SK-N-SH (cell line): ENCODE measurements at regions not wholly inside any gene's neighbourhood (a gene's known extent, or its start where the extent isn't known, plus 50 kb on each side); places are given as distances from the start of the nearest gene placed in this dataset.
A peak's percentile ranks its signal among the peaks of the same experiment; 100 is the strongest.

Source experiments
- CTCF ChIA-PET: fragments of 300-600, 350-600 bp; formaldehyde crosslinking; extraction: SDS; loops from one replicate; lab custom pipeline; 2021; lab: Yijun Ruan, JAX
- POLR2A ChIA-PET: fragments of 350-600 bp; sonication (Branson Sonifier 250); formaldehyde crosslinking; extraction: SDS; loops from one replicate; lab custom pipeline; 2020; ENCODE audit warnings: antibody characterized with exemption, inconsistent platforms; lab: Yijun Ruan, JAX
- DNase-seq: peaks from one replicate; pipeline ENCODE4 v3.0.0; 2012
- H2AFZ ChIP-seq: fragments of 200-600 bp; sonication (generic); 2 replicates; pipeline ENCODE4 v1.8.1; 2016; ENCODE audit warnings: antibody characterized with exemption, mild to moderate bottlenecking, low read depth
- H3F3A ChIP-seq: fragments of 200-600 bp; sonication (generic); replicated peaks from 2 replicates; pipeline ENCODE3; 2016; ENCODE audit warnings: antibody characterized with exemption, mild to moderate bottlenecking; ENCODE audit not compliant: insufficient read depth
- H3K27ac ChIP-seq, 2 experiments: fragments of 200-500 bp in 1 of 2; fragments of 200-600 bp in 1 of 2; sonication (Bioruptor generic) in 1 of 2; sonication (generic), shearing (Covaris generic) in 1 of 2; 2 replicates each; pipeline versions ENCODE4 v1.5.1 to v1.6.1; 2014 to 2016; ENCODE audit warnings: low read depth in 2 of 2, inconsistent platforms in 1 of 2, low read length in 1 of 2, mild to moderate bottlenecking in 1 of 2, mixed read lengths in 1 of 2
- H3K27me3 ChIP-seq: fragments of 200-600 bp; sonication (generic), shearing (Covaris generic); 2 replicates; pipeline ENCODE4 v1.6.1; 2016; ENCODE audit warnings: mixed run types; ENCODE audit not compliant: insufficient read depth
- H3K36me3 ChIP-seq, 2 experiments: fragments of 200-500 bp in 1 of 2; fragments of 200-600 bp in 1 of 2; sonication (Bioruptor generic) in 1 of 2; sonication (generic) in 1 of 2; replicated peaks in 1 of 2; 2 replicates each; pipeline versions ENCODE3 to v1.5.1; 2014 to 2016; ENCODE audit warnings: low read length in 1 of 2, mild to moderate bottlenecking in 1 of 2; ENCODE audit not compliant: insufficient read depth in 2 of 2, control insufficient read depth in 1 of 2
- H3K4me1 ChIP-seq, 2 experiments: fragments of 200-500 bp in 1 of 2; fragments of 200-600 bp in 1 of 2; sonication (Bioruptor generic) in 1 of 2; sonication (generic), shearing (Covaris generic) in 1 of 2; 2 replicates each; pipeline versions ENCODE4 v1.5.1 to v1.6.1; 2014 to 2016; ENCODE audit warnings: low read depth in 1 of 2, low read length in 1 of 2, mixed run types in 1 of 2; ENCODE audit not compliant: insufficient read depth in 2 of 2, control insufficient read depth in 1 of 2
- H3K4me2 ChIP-seq: fragments of 200-600 bp; sonication (generic), shearing (Covaris generic); 2 replicates; pipeline ENCODE4 v1.6.1; 2017; ENCODE audit warnings: mixed run types
- H3K4me3 ChIP-seq, 2 experiments: fragments of 200-500 bp in 1 of 2; fragments of 200-600 bp in 1 of 2; sonication (Bioruptor generic) in 1 of 2; sonication (generic), shearing (Covaris generic) in 1 of 2; 2 replicates each; pipeline versions ENCODE4 v1.5.1 to v1.8.1; 2014 to 2016; ENCODE audit warnings: low read depth in 2 of 2, inconsistent platforms in 1 of 2, low read length in 1 of 2, mild to moderate bottlenecking in 1 of 2, mixed read lengths in 1 of 2, moderate library complexity in 1 of 2
- H3K79me2 ChIP-seq: fragments of 200-600 bp; sonication (generic); 2 replicates; pipeline ENCODE4 v1.8.1; 2017; ENCODE audit warnings: mild to moderate bottlenecking; ENCODE audit not compliant: insufficient read depth
- H3K9ac ChIP-seq: fragments of 200-600 bp; sonication (generic); 2 replicates; pipeline ENCODE4 v1.6.1; 2017; ENCODE audit warnings: mixed run types
- H3K9me2 ChIP-seq: fragments of 200-600 bp; sonication (generic); 2 replicates; pipeline ENCODE4 v1.6.1; 2017; ENCODE audit warnings: mixed run types
- H3K9me3 ChIP-seq: fragments of 200-600 bp; sonication (generic); 2 replicates; pipeline ENCODE4 v1.6.1; 2017; ENCODE audit warnings: mixed run types, mild to moderate bottlenecking, moderate library complexity
- H4K20me1 ChIP-seq: fragments of 200-600 bp; sonication (generic); 2 replicates; pipeline ENCODE4 v1.6.1; 2017; ENCODE audit warnings: mild to moderate bottlenecking, mixed run types; ENCODE audit not compliant: insufficient read depth
- CHD2 ChIP-seq: fragments of 150-350 bp; IDR thresholded peaks from 2 replicates; pipeline ENCODE4 v1.6.1; 2018; ENCODE audit warnings: low read length; ENCODE audit not compliant: partially characterized antibody
- ELF1 ChIP-seq: IDR thresholded peaks from 2 replicates; pipeline ENCODE4 v1.4.0; 2012
- FOSL2 ChIP-seq: IDR thresholded peaks from 2 replicates; pipeline ENCODE4 v1.4.0; 2012; ENCODE audit warnings: low read depth, mild to moderate bottlenecking, moderate library complexity, borderline replicate concordance
- FOXJ3 ChIP-seq: sonication (generic); formaldehyde crosslinking; IDR thresholded peaks from 2 replicates; pipeline ENCODE4 v1.5.1; 2020; ENCODE audit warnings: mild to moderate bottlenecking, missing genetic modification reagents
- GATA2 ChIP-seq: sonication (generic); formaldehyde crosslinking; IDR thresholded peaks from 2 replicates; pipeline ENCODE4 v1.5.0; 2020; ENCODE audit warnings: mild to moderate bottlenecking, missing genetic modification reagents
- MEF2A ChIP-seq: IDR thresholded peaks from 2 replicates; pipeline ENCODE4 v1.4.0; 2012; ENCODE audit warnings: low read depth, borderline replicate concordance
- MXI1 ChIP-seq: IDR thresholded peaks from 2 replicates; pipeline ENCODE4 v1.6.1; 2012; ENCODE audit warnings: mild to moderate bottlenecking, low read depth, low read length, improper control_type of control experiment
- NRF1 ChIP-seq: IDR thresholded peaks from 2 replicates; pipeline ENCODE4 v1.6.1; 2012; ENCODE audit warnings: low read depth, mild to moderate bottlenecking, low read length
- POLR2AphosphoS5 ChIP-seq: IDR thresholded peaks from 2 replicates; pipeline ENCODE4 v1.6.1; 2012; ENCODE audit warnings: low read depth, low read length
- RAD21 ChIP-seq: IDR thresholded peaks from 2 replicates; pipeline ENCODE4 v1.6.1; 2012; ENCODE audit warnings: mild to moderate bottlenecking, low read length
- RCOR1 ChIP-seq: fragments of 150-350 bp; IDR thresholded peaks from 2 replicates; pipeline ENCODE4 v1.6.1; 2017; ENCODE audit warnings: antibody characterized with exemption, low read length
- RFX5 ChIP-seq: IDR thresholded peaks from 2 replicates; pipeline ENCODE4 v1.6.1; 2012; ENCODE audit warnings: mild to moderate bottlenecking, improper control_type of control experiment, low read length
- SMC3 ChIP-seq: IDR thresholded peaks from 2 replicates; pipeline ENCODE4 v1.6.1; 2012; ENCODE audit warnings: low read depth, low read length, improper control_type of control experiment
- TCF12 ChIP-seq: IDR thresholded peaks from 2 replicates; pipeline ENCODE4 v1.4.0; 2012
- TEAD4 ChIP-seq: IDR thresholded peaks from 2 replicates; pipeline ENCODE4 v1.4.0; 2012; ENCODE audit warnings: mild to moderate bottlenecking, borderline replicate concordance; ENCODE audit not compliant: insufficient read depth
- USF1 ChIP-seq: IDR thresholded peaks from 2 replicates; pipeline ENCODE4 v1.4.0; 2012; ENCODE audit warnings: low read depth, borderline replicate concordance
- USF2 ChIP-seq: fragments of 150-350 bp; IDR thresholded peaks from 2 replicates; pipeline ENCODE4 v1.6.1; 2017; ENCODE audit warnings: antibody characterized with exemption, low read length, low read depth, borderline replicate concordance
- YY1 ChIP-seq: IDR thresholded peaks from 2 replicates; pipeline ENCODE4 v1.4.0; 2012; ENCODE audit warnings: low read depth, mild to moderate bottlenecking
- ZBTB33 ChIP-seq: IDR thresholded peaks from 2 replicates; pipeline ENCODE4 v1.4.0; 2012; ENCODE audit warnings: low read depth, borderline replicate concordance
- WGBS: methylation state at CpG from one replicate; pipeline ENCODE4 v1.1.6; 2017; ENCODE audit warnings: low lambda C conversion rate; 5-methylcytosine and 5-hydroxymethylcytosine counted together

- Histone ChIP-seq H3K27me3 (no peaks in the 10 kb centered on the region), H3F3A (no peaks in the 10 kb centered on the region), H4K20me1 (no peaks in the 10 kb centered on the region), H3K9ac (no peak overlapping the region), H3K9me2 (no peaks in the 10 kb centered on the region), H3K9me3 (no peaks in the 10 kb centered on the region), H3K27ac (no peak overlapping the region), H3K4me3 (no peak overlapping the region), H3K4me2 (no peak overlapping the region), H3K79me2 (no peaks in the 10 kb centered on the region), H3K36me3 (no peaks in the 10 kb centered on the region), H3K4me1 (peaks cover 0 to 22% of the 10 kb centered on the region in 2 experiments; a peak in 1 of 4 replicates), H2AFZ (no peak overlapping the region)
- ChIA-PET CTCF (interaction anchor here (0.7 to 1.3 kb wide), 2 partner anchors 28 to 221 kb away, joined by 3 read pairs; no protein-coding TSS in a partner anchor), POLR2A (interaction anchor here (1.5 kb wide), 1 partner anchor 12 kb away, joined by 6 read pairs; no protein-coding TSS in a partner anchor)
- TF ChIP-seq RCOR1 (peak; percentile 54; the same call in 1 of the 2 replicates), USF1 (no peak), RAD21 (no peak), FOXJ3 (CRISPR knock-in tag) (no peak), CHD2 (peak; percentile 43), RFX5 (no peak), ELF1 (no peak), FOSL2 (no peak), MEF2A (no peak), GATA2 (peak; percentile 85)
- 27% methylated on average over 7 of the region's 7 CpGs for WGBS
- DNase-seq = peak; percentile 63
These were observed 114.0 kb upstream of the SDK2 start for GRCh38 chr17:73758245-73758644.

- H3K9me2 ChIP-seq = no peaks in the 10 kb centered on the region
- ChIA-PET POLR2A (interaction anchor here (0.6 to 1.5 kb wide), 4 partner anchors 11 to 156 kb away, joined by 3 to 6 read pairs (median 4); no protein-coding TSS in a partner anchor), CTCF (interaction anchor here (0.9 to 1.8 kb wide), 7 partner anchors 12 to 328 kb away, joined by 3 to 6 read pairs (median 3); no protein-coding TSS in a partner anchor)
- H4K20me1 ChIP-seq = no peaks in the 10 kb centered on the region
- no peak overlapping the region for H3K9ac ChIP-seq
- H3F3A ChIP-seq = no peaks in the 10 kb centered on the region
- no peak overlapping the region for H3K4me3 ChIP-seq
- no peaks in the 10 kb centered on the region for H3K9me3 ChIP-seq
- H3K79me2 ChIP-seq = no peaks in the 10 kb centered on the region
- H3K27ac ChIP-seq = no peak overlapping the region
- no peak overlapping the region for H2AFZ ChIP-seq
- H3K36me3 ChIP-seq = no peaks in the 10 kb centered on the region
- H3K27me3 ChIP-seq = no peaks in the 10 kb centered on the region
- H3K4me1 ChIP-seq = peaks cover 0 to 22% of the 10 kb centered on the region in 2 experiments; a peak in 1 of 4 replicates
- WGBS = 53% methylated on average over 8 of the region's 8 CpGs
- DNase-seq = no peak
- no peak for TF ChIP-seq TEAD4
- TF ChIP-seq YY1 = no peak
- TF ChIP-seq RFX5 = no peak
- no peak for TF ChIP-seq TCF12
- no peak for TF ChIP-seq MEF2A
- no peak for TF ChIP-seq SMC3
- no peak for TF ChIP-seq RCOR1
- TF ChIP-seq NRF1 = no peak
- TF ChIP-seq USF2 = no peak
- TF ChIP-seq POLR2AphosphoS5 = no peak
- TF ChIP-seq MXI1 = no peak
- TF ChIP-seq ZBTB33 = no peak
- no peak overlapping the region for H3K4me2 ChIP-seq
These were observed 115.1 kb upstream of the SDK2 start for GRCh38 chr17:73759324-73759723.
